ENCODE measurements at regions not wholly inside any gene's neighbourhood (a gene's known extent, or its start where the extent isn't known, plus 50 kb on each side); places are given as distances from the start of the nearest gene placed in this dataset.
"Not testable (repeated sequence)": the region's sequence is repeated elsewhere in the genome, so short reads cannot be mapped to it uniquely, and the experiment has no call there.

DNA sequence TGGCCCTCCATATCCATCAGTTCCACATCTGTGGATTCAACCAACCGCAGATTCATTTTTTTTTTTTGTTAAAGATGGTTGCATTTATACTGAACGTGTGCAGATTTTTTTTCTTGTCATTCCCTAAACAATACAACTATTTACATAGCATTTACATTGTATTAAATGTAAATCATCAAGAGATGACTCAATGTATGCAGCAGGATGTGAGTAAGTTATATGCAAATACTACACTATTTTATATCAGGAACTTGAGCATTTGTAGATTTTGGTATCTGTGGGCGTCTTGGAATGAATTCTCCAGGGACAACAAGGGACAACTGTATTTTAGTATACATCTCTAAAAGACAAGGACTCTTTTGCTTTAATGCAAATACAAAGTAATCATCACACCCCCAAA, 299.2 kb upstream of the ZNF608 start:
- no peak for DNase-seq (ENCODE audit: low spot score)

DNA sequence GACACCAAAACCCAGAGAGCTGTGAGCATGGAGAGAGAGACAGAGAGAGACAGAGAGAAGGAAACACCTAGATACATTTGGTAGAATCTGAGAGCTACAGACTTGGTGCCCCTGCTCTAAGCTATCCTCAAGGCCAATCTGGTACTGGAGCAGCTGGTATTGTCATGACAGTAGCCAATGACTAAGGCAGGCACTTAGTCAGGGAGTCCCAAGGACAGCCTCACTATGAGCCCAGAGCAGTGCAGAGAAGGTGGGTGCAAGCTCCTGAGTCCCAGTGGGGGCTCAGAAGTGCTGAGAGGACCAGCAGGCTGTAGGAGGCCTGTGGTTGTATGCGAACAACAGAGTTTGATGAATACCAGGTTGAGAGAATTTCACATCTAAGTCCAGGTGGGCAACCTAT, 300.4 kb upstream of the ZNF608 start:
- DNase-seq (ENCODE audit: low spot score): no peak

DNA sequence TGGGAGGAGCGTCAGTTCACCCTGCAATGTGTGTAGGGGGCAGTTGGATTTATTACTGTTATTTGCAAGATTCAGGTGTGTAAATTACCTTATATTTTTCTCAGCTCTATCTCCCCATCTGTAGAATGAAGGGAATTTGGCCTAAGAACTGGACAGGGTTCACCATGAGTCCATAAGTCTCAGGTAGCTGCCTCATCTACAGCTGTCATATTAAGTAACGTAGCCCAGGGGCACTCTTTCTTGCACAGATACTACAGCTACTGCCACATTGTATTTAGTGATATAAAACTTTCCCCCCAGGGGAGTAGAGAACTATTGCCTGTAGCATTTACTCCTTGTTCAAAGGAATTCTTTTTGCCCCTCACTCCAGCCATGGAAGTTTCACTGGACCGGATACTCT, 301.4 kb upstream of the ZNF608 start:
- no peak for DNase-seq (ENCODE audit: low spot score)

DNA sequence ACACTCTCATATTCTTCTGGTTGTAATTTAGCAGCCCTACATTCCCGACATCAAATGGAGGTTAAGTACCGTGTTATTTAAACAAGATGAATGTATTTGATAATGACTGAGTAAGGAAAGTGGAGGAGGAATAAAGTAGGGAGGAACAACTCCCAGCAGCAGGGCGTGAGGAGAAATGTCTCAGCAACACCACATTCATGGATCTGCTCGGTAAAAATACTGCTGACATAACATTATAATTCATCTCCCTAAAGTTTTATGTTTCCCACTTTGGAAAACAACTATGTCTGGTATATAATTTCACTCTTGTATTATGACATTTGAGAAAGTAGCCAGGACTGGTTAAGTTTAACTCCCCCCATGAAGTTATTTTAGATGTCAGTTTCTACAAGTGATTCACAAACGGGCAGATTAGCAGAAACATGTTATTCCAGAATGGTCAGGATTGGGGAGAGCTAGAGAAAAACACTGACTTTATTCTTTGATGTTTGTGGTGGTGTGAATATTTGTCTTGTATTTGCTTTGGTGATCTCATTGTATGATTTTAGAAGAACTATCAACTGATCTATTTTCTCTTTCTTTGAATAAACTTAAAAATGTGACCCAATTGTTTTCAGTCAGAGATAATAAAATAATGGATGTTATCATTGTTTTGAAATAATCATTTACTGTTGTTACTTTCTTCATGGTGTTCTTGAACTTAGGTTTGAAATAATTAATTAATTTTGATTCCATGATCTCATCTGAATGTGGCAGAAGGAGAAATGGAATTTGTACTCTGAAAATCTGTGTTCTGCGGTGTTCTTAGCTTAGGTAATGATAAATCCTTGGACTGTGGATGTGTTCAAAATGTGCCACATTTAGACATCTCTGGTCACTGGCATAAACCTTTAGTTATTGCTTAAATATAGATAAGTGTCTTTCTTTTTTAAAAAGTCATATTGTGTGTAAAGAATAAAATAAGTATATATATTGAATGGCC, 303.6 kb upstream of the ZNF608 start:
- no peak for DNase-seq (ENCODE audit: low spot score)

DNA sequence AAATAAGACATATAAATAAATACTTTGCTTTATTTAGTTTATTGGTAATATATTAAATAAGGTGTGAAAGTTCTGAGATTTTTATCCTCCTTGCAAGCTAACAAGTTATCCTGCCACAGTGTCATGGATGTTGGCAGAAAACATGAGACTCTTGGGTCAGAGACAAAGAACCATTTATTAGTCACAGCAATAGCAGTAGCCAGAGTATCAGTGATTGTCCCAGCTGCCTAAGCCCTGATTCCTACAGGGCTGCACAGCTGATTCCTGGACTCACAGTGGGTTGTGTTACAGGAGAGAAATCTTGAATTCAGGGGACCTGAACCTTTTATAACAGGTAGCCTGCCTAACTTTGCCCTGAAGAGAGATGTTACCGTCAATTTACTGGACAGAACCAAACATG, 304.5 kb upstream of the ZNF608 start:
- no peak for DNase-seq (ENCODE audit: low spot score)

DNA sequence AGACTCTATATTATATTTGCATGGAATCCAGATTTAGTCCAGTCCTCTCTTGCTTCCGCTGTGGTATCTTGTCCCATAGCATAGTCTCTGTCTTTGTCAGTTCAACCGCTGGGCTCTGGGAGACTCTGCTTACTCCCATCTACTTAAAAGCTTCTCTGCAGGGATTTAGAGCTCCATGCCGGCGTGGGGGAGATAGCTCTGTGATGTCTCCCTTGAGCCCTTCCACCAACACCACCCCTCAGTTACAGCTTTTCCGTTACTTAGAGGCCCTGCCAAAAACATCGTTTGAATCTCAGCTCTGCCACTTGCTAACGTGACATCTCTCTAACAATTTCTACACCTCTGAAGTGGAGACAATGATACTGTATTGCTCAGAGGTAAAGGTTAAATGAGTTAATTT, 306.1 kb upstream of the ZNF608 start:
- DNase-seq (ENCODE audit: low spot score): no peak

DNA sequence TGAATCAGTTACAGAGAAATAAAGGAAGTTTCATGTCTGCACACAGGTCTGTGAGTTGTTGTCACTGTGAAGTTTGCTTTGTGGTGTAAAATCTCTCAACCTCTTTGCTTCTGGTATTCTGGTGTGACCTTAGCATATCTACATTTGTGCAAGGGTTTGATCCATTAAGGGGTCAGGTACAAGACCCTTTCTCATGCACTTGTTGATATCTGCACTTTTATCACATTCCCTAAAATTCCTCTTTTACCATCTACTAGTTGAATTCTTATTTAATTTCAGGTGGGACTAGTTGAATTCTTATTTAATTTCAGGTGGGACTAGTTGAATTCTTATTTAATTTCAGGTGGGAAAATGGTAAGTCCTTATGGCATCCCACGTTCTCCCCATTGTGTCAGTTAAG, 306.7 kb upstream of the ZNF608 start:
- DNase-seq (ENCODE audit: low spot score): no peak

DNA sequence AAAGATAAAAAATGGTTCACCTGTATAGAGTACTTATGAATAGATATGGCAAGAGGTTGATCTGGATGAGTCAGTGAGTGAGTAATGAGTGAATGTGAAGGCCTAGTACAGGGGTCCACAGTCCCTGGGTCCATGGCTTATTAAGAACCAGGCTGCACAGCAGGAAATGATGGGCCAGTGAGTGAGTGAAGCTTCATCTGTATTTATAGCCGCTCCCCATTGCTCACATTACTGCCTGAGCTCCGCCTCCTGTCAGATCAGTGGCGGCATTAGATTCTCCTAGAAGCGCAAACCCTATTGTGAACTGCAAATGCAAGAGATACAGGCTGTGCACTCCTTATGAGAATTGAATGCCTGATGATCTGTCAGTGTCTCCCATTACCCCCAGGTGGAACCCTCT, 307.7 kb upstream of the ZNF608 start:
- no peak for DNase-seq (ENCODE audit: low spot score)

DNA sequence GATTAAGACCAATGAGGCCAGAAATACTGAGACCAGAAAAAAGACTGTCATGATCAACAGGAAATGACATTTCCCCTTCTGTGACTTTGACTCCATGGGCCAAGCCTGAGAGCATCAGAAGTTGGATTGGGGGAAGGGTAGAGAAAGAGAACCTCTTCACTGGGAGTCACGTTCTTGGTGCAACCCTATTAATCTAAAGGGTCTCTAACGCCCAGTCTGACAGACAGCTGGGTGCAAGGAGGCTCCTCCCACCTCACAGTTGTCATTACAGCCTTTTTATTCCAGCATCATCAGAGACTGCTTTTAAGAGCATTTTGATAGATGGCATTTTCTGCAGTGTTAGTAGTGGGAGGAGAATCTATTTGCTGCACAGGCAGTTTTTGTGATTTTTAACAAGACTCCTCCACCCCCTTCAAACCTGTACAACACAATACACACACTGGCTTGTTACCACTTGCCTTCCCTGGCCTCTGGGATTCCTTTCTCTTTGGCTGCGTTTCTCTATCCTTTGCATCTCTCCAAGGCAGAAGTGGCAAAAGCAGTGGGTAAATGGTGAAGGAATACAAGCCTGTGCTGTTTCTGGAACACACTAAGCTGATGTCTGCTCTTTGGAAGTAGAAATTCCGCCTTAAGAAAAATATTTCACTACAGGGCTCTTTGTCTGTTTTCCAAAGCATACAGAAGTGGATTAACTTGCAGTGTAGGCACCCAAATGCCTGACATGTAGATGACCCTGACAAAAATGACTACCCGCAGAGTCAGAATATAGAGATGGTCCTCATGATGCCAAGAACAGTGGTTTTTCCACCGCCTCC, 310.4 kb upstream of the ZNF608 start:
- no peak for DNase-seq (ENCODE audit: low spot score)

DNA sequence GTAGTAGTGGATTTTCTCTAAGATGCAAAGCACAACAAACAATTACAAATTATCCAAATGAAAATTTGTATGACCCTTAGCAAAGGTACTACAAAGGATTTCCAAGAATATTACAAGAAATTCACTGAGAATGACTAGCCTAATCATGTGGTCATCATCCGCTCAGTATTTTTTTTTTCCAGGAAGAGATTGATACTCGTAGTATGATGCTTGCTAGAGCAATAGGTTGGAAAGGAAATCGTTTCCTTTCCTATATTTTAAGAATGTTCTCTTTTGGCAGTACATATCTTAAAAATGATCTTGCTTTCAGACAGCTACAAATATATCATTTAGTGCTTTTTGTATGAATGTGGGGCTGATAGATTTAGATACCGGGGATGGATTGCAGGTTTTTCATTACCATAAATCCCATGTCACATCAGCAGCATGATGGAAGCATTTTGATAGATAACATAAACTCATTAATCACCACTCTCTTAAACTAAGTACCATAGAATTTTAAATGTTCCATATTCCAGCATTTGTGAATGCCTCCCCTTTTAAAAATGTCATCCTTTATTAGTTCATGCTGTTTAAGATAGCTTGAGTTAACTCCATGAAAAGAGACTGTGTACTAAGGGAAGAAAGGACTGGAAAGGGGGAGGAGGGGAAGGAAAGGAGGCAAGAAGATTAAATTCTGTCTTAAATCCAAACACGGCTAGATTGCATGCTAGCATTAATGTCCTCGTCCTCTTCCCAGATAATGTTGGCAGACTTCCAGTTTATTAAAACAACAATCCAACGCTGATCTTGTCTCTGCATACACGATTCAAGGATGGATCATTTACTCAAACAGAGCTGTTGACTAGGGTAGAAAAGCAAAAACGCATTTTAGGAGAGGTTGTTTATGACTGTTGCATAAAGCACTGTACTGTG, 311.7 kb upstream of the ZNF608 start:
- DNase-seq (ENCODE audit: low spot score): peak; percentile 42

DNA sequence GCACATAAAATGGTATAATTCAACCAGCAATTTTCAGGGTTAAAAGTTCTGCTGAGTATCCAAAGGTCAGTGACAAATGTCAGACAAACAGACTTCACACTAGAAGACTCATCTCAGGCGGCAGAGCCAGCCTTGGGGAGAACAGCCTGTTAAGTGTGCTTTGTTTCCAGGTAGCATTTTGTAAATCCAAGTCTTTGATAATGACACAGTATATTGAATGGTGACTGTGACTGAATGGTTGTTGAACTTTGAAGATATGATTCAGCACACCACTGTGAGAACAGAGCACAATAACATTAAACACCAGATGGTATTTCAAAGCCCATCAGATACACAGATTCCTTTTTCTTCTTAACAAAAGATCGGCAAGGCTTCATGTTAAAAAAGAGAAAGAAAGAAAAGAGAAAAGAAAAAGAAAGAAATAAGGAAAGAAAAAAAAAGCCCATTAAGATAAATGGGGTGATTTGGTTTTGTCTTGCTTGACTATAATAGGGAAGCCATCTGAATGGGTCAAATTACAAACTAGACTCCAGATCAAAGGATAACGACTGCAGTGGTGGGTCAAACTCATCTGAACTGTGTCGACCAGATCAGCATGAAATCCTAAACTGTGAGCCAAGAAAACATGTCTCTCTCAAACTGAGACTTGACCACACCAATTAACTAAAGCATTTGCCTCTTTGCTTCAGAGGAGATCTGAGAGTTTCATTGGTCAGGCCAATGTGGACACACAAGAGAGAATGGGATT, 313.0 kb upstream of the ZNF608 start:
- DNase-seq (ENCODE audit: low spot score): no peak

DNA sequence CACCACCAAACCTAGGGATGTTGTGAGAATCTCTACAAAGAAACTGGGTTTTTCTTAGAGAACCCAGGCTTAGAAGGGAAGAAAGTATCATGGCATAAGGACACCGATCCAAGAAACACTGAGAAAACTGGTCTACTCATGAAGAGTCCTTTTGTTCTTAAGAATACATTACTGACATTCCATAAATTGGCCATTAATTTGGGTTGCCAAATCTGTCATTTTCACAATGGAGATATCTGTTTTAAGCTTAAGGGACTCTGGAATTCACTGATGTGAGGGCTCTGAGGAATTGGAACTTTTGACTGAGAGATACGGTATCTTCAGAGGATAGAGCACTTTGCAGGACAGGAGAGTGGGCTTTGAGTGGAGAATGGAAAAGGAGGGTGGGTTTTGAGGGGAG, 315.3 kb upstream of the ZNF608 start:
- no peak for DNase-seq (ENCODE audit: low spot score)

DNA sequence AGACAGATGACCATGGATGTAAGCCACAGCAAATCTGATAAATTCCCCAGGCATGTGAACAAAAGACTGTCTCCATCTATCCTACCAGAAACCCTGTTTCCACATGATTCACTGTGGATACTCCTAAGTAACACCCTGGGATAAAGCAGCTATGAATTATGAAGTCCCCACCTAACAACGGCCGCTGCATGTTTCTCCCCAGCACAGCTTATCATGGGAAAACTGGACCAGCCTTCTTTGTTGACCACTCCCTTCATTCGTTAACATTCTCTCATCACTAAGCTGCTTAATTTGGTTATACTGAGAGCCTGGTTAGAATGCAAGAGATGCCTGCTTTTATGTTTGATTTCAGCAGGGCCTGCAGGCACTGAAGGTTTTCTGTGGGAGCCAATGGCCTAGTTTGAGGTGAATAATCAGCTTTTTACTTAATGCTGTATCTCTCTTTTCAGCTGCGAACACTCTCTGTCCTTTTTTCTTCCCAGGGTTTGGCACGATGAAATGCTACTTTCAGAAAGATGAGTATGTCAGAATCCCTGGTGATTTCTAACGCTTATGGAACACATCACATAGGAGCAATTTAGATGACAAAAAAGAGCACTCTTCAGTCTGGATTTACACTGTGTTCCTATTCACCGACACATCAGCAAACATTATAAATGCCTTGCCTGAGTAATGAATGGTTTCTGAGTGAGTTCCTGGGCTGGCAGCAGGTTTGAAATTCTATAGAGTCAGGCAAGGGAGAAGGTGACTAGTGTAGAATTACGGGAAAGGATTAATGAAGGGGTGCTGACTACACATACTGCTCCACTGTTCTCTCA, 318.4 kb upstream of the ZNF608 start:
- DNase-seq (ENCODE audit: low spot score): no peak

DNA sequence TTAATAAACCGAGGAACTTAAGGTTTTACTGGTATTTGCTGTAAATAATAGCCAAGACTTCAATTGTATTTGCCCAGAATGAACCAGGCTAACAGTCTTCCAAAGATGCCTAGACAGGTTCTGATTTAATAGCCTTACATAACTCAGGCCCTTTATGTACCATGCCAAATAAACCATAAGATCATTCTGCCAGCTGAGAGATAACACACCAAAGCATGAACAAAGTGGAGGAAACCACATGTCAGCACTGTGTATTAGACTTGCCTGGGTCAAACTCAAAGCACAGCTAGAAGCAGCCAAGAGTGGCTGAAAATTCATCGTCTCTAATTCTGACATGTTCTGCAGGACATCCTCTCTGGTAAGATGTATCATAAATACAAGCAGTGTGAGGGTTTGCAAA, 319.3 kb upstream of the ZNF608 start:
- DNase-seq (ENCODE audit: low spot score): no peak

DNA sequence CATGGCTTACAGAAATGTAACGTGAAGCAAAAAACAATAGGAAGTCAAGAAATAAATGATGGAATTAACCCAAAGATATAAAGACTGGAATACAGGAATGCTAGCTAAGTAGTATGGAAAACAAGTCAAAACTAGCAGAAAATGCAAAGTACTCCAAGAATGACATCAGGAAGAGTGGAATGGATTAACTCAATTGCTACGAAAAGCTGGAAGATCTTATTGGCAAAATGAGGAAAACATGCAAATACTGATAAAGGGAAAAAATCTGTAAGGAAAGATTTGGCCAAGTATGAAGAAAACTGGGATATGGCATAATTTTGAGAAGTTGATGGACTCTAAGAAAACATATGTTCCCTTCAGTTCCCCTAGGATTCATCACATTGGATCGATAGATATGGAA, 324.5 kb upstream of the ZNF608 start:
- DNase-seq (ENCODE audit: low spot score): no peak

DNA sequence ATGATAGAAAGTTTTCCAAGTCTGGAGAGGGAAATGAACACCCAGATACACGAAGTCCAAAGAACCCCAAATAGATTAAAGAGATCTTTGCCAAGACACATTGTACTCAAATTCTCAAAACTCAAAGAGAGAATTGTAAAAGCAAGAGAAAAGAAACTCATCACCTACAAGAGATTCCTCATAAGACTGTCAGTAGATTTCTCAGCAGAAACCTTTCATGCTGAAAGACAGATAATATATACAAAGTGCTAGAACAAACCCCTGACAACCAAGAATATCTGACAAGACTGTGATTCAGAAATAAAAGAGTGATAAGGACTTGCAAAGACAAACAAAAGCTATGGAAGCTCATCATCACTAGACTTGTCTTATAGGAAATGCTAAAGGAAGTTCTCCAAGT, 326.7 kb upstream of the ZNF608 start:
- DNase-seq (ENCODE audit: low spot score): no peak

DNA sequence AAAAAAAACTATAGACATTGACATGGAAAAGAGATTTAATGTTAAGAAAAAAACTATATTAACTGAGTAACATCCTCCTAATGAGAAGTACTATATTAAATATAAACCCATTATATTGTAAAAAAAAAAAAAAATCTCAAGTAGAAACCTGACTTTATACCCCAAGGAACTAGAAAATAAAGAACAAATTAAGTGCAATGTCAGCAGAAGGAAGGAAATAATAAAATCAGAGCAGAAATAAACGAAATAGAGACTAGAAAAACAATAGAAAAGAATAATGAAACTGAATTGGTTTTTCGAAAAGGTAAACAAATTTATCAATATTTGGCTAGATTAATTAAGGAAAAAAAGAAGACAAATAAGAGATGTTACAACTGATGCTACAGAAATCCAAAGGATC, 329.1 kb upstream of the ZNF608 start:
- DNase-seq (ENCODE audit: low spot score): no peak

DNA sequence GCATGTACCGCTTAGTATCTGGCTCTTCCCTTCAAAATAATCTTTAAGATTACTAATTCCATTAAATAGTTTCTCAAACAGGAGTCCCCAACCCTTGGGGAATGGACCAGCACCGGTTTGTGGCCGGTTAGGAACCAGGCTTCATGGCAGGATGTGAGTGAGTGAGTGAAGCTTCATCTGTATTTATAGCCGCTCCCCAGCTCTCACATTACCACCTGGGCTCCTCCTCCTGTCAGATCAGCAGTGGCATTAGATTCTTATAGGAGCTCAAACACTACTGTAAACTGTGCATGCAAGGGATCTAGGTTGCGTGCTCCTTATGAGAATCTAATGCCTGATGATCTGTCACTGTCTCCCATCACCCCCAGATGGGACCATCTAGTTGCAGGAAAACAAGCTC, 332.6 kb upstream of the ZNF608 start:
- DNase-seq (ENCODE audit: low spot score): not testable (repeated sequence)

DNA sequence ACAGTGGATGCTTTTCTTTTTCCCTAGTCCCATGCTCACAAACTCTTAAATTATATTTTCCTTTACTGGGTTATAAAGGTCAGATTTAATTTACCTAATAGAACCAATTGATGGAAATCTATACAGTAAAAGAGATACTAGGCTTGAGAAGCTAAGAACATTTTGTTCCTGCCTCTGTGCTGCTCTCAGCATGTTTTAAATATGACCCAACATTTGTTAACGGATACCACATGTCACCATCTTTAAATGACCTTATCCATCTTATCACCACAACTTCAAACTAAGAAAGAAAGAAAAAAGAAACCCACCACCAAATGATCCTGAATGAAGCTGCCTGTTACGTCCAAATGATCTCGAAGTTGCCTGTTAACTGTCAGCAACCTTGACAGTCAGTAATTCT, 334.7 kb upstream of the ZNF608 start:
- DNase-seq (ENCODE audit: low spot score): no peak

DNA sequence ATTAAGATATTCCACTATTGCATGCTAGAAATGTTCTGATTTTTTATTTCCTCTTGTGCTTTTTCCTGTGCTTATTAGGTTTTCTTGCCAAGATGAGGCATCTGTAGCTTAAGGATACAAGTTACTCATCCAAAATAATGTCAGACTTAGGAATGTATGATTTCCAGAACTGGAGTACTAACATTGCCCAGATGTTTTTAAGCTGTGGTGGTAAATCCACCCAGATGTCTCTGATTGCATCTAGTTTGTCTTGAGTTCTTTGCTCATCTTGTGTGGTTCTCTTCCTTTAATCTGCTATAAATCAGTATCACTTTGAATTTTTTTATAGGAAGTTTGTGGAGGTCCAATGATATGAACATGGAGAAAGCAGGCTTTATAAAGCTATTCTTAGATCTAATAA, 337.5 kb upstream of the ZNF608 start:
- no peak for DNase-seq (ENCODE audit: low spot score)

Measured in D341Med (cell line).